B cell (primary cell): ENCODE measurements at regions not wholly inside any gene's neighbourhood (a gene's known extent, or its start where the extent isn't known, plus 50 kb on each side); places are given as distances from the start of the nearest gene placed in this dataset.
"Not testable (repeated sequence)": the region's sequence is repeated elsewhere in the genome, so short reads cannot be mapped to it uniquely, and the experiment has no call there.

Experiments used
- CTCF ChIP-seq: fragments of 200-600 bp; IDR thresholded peaks from one replicate; pipeline ENCODE4 v1.8.0; 2022; ENCODE audit warnings: antibody characterized with exemption, mild to moderate bottlenecking
- EZH2 ChIP-seq: IDR thresholded peaks from 2 replicates; pipeline ENCODE4 v1.6.1; 2012; ENCODE audit warnings: borderline replicate concordance, low read depth, mild to moderate bottlenecking, moderate library complexity, low read length; ENCODE audit not compliant: insufficient read depth, poor library complexity, severe bottlenecking

- TF ChIP-seq CTCF, EZH2: not testable (repeated sequence)
Observed at GRCh38 chr15:20622117-20622516, 80.5 kb upstream of the GOLGA6L6 start.
